BLaER1 treated with 17β-estradiol and CSF1 and Interleukin-3, amounts not matched to agents 10 nM and 100 nM (cell line): ENCODE measurements at regions not wholly inside any gene's neighbourhood (a gene's known extent, or its start where the extent isn't known, plus 50 kb on each side); places are given as distances from the start of the nearest gene placed in this dataset.

Source experiments
- H3K27ac ChIP-seq, 11 experiments: shearing (Covaris generic); formaldehyde crosslinking; 2 replicates each; pipeline ENCODE4 v1.8.1; 2022
- H3K27me3 ChIP-seq, 11 experiments: shearing (Covaris generic); formaldehyde crosslinking; 2 replicates each; pipeline ENCODE4 v1.8.1; 2022
- H3K36me3 ChIP-seq, 11 experiments: shearing (Covaris generic); formaldehyde crosslinking; 2 replicates each; pipeline ENCODE4 v1.8.1; 2022
- H3K4me1 ChIP-seq, 10 experiments: shearing (Covaris generic); formaldehyde crosslinking; 2 replicates each; pipeline ENCODE4 v1.8.1; 2022
- H3K4me2 ChIP-seq, 11 experiments: shearing (Covaris generic); formaldehyde crosslinking; 2 replicates each; pipeline ENCODE4 v1.8.1; 2022
- H3K4me3 ChIP-seq, 10 experiments: shearing (Covaris generic); formaldehyde crosslinking; 2 replicates each; pipeline ENCODE4 v1.8.1; 2022
- H3K9ac ChIP-seq, 11 experiments: shearing (Covaris generic); formaldehyde crosslinking; 2 replicates each; pipeline ENCODE4 v1.8.1; 2022
- H3K9me3 ChIP-seq, 11 experiments: shearing (Covaris generic); formaldehyde crosslinking; replicated peaks in 1 of 11; 2 replicates each; pipeline ENCODE4 v1.8.1; 2022
- H4K20me1 ChIP-seq, 11 experiments: shearing (Covaris generic); formaldehyde crosslinking; 2 replicates each; pipeline ENCODE4 v1.8.1; 2022
- Cebpa-rat ChIP-seq, 11 experiments: shearing (Covaris generic); IDR thresholded peaks; 2 replicates each; pipeline ENCODE4 v1.8.1; 2022

DNA sequence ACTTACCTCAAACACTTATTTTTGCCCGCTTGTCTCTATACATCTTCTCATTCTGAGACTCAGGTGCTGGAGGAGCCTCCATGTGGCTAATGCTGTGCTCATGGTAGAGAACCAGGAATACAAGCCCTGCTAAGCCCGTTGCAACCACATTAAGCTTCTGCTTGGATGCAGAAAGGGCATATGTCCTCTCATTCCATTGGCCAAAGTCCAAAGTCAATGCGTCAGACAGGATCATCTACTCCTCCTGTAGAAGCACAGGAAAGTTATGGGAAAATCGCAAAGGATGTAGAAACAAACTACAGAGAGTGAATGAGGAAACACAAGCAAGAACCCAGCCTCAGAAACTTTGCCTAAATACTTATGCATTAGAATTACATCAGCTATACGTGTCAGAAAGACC is 124.5 kb upstream of the AGA start:
- H3K27ac ChIP-seq, result no peak overlapping the region
- no peaks in the 10 kb centered on the region for H4K20me1 ChIP-seq
- H3K36me3 ChIP-seq, result no peaks in the 10 kb centered on the region
- H3K4me2 ChIP-seq, result no peak overlapping the region
- no peak for TF ChIP-seq Cebpa-rat (IDR thresholded peaks at IDR 0.05)
- no peaks in the 10 kb centered on the region for H3K9me3 ChIP-seq
- no peak overlapping the region for H3K9ac ChIP-seq
- no peak overlapping the region for H3K4me3 ChIP-seq
- no peaks in the 10 kb centered on the region for H3K27me3 ChIP-seq
- H3K4me1 ChIP-seq, result no peaks in the 10 kb centered on the region

DNA sequence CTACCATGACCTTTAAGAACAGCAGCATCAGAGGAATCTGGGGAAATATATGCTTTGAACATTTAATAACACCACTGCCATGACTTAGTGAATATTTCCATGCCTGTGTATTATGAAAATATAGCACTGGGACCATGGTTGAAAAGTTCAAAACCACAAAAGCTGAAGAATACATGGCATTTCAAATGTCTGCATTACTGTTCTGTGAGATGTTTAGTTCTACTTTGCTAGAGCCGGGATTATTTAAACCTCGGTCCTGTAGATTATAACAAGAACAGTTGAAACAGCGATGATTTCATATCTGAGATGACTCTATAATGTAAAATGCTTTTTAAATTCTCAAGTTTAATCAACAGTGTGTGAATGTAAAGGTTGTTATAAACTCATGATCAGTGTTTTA is 126.7 kb upstream of the AGA start:
- H3K9ac ChIP-seq, result no peak overlapping the region
- H4K20me1 ChIP-seq, result no peaks in the 10 kb centered on the region
- H3K4me1 ChIP-seq, result peaks cover 0 to 11% (median 2%) of the 10 kb centered on the region in 10 experiments; a peak in 9 of 20 replicates
- no peak overlapping the region for H3K27ac ChIP-seq
- no peaks in the 10 kb centered on the region for H3K36me3 ChIP-seq
- H3K9me3 ChIP-seq, result no peaks in the 10 kb centered on the region
- TF ChIP-seq Cebpa-rat (IDR thresholded peaks at IDR 0.05), result no peak
- no peak overlapping the region for H3K4me2 ChIP-seq
- H3K27me3 ChIP-seq, result no peaks in the 10 kb centered on the region
- no peak overlapping the region for H3K4me3 ChIP-seq

DNA sequence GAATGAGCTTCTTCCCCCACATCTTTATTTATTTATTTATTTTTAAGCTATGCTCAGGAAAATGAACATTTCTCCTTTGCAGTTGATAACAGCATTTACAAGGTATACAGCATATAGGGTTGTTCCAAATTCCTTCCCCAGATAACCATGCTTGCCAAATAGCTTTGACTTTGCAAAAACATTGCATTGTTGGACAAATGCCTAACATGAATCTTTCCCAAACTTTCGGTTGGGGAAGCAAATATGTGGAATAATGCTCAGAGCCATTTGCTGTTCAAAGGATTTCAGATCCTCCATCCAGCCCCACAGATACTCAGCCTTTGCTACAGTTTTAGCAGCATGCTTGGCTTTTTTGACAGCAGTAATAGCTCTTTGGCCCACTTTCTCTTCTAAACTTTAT is 127.2 kb upstream of the AGA start:
- TF ChIP-seq Cebpa-rat (IDR thresholded peaks at IDR 0.05), result no peak
- no peak overlapping the region for H3K4me3 ChIP-seq
- H3K4me1 ChIP-seq, result peaks cover 0 to 16% (median 2%) of the 10 kb centered on the region in 10 experiments; a peak in 9 of 20 replicates
- no peak overlapping the region for H3K27ac ChIP-seq
- H3K27me3 ChIP-seq, result no peaks in the 10 kb centered on the region
- no peaks in the 10 kb centered on the region for H4K20me1 ChIP-seq
- H3K9me3 ChIP-seq, result no peaks in the 10 kb centered on the region
- H3K4me2 ChIP-seq, result no peak overlapping the region
- H3K9ac ChIP-seq, result no peak overlapping the region
- H3K36me3 ChIP-seq, result no peaks in the 10 kb centered on the region

DNA sequence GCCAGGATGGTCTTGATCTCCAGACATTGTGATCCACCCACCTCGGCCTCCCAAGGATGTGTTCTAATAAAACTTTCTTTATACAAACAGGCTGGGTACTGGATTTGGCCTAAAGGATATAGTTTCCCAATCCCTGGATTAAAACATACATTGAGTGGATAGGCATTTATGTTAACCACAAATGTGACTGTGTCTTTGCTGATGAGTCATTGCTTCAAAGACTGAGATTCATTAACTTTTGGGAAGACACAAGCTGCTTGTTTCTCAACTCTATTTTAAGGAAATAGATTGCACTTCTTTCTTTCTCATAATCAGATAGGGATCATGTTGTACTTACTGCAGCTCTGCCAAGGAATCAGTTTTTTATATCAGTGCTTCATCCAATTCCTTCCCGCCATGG is 131.3 kb upstream of the AGA start:
- Histone ChIP-seq H3K36me3 (no peaks in the 10 kb centered on the region), H3K4me2 (peak overlapping the region in 4 of 11 experiments; percentile 26 to 69 (median 62); a peak in 7 of 22 replicates), H4K20me1 (no peaks in the 10 kb centered on the region), H3K9me3 (no peaks in the 10 kb centered on the region), H3K9ac (no peak overlapping the region), H3K4me3 (no peak overlapping the region), H3K4me1 (peaks cover 0 to 19% (median 2%) of the 10 kb centered on the region in 10 experiments; a peak in 9 of 20 replicates), H3K27ac (peak overlapping the region in 3 of 11 experiments; percentile 29 to 57 (median 32); a peak in 4 of 22 replicates), H3K27me3 (no peaks in the 10 kb centered on the region)
- TF ChIP-seq Cebpa-rat (IDR thresholded peaks at IDR 0.05), result 0 out of 22 replicates have a peak, but pooled peaks of 1 of the 11 experiments have one; percentile 16

DNA sequence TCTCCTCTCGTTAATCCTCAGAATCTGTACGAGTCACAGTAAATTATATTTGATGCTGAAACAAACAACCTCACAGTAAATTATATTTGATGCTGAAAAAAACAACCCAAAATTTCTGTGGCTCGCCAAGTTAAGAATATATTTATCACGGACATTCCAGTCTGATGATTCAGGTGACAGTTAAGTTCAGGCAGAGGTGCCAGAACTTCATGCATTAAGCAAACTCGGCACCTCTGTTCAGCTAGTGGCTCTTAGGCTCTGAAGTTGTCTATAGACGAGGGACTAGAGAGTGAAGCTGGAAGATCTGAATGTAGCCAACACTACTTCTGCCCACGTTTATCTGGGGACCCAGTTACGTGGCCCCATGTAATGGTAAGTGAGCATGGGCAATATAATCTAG is 132.2 kb upstream of the AGA start:
- H3K4me2 ChIP-seq, result peak overlapping the region in 3 of 11 experiments; percentile 57 to 69 (median 67); a peak in 4 of 22 replicates
- H4K20me1 ChIP-seq, result no peaks in the 10 kb centered on the region
- H3K4me3 ChIP-seq, result no peak overlapping the region
- no peaks in the 10 kb centered on the region for H3K9me3 ChIP-seq
- no peak for TF ChIP-seq Cebpa-rat (IDR thresholded peaks at IDR 0.05)
- H3K4me1 ChIP-seq, result peaks cover 0 to 19% (median 2%) of the 10 kb centered on the region in 10 experiments; a peak in 9 of 20 replicates
- H3K36me3 ChIP-seq, result no peaks in the 10 kb centered on the region
- no peak overlapping the region for H3K9ac ChIP-seq
- peak overlapping the region in 3 of 11 experiments; percentile 29 to 57 (median 32); a peak in 4 of 22 replicates for H3K27ac ChIP-seq
- H3K27me3 ChIP-seq, result no peaks in the 10 kb centered on the region

DNA sequence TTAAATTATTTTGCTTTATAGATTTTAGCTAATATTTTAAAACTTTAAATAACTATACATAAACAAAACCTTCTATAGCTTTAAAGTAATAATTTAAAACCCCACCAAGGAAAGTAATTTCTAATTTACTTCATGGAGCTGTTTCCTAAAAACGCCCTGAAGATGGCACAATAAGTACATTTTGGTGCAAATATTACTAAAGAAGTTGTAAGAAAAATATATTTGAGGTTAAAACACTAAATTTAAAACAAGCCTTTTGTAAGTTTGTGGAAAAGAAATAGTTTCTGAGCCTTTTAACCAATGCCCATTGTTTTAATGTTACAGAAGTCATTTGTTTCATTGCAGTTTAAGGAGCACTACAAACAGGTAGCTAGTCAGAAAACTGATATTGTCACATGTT is 137.4 kb upstream of the AGA start:
- no peaks in the 10 kb centered on the region for H3K9me3 ChIP-seq
- no peaks in the 10 kb centered on the region for H4K20me1 ChIP-seq
- no peaks in the 10 kb centered on the region for H3K27me3 ChIP-seq
- H3K27ac ChIP-seq, result no peak overlapping the region
- no peak overlapping the region for H3K9ac ChIP-seq
- TF ChIP-seq Cebpa-rat (IDR thresholded peaks at IDR 0.05), result no peak
- H3K36me3 ChIP-seq, result no peaks in the 10 kb centered on the region
- H3K4me1 ChIP-seq, result peaks cover 0 to 2% (median 0%) of the 10 kb centered on the region in 10 experiments; a peak in 2 of 20 replicates
- H3K4me2 ChIP-seq, result no peak overlapping the region
- no peak overlapping the region for H3K4me3 ChIP-seq

DNA sequence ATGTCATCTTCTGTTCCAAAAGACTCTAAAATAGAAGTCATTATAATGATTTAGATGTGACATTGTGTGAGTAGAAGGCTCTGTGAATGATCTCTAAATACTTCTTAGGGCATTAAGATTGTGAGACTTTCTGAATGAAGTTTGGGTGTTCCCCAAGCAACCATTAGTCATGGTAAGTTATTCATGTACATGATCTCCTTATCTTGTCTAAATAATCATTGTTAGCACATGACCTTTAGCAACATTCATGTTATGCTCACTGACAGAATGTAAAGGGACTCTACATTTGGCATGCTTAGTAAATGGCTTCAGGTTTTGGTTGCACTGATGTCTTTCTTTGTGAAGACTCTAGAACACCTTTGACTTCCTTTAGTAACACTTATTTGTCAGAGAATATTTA is 140.8 kb upstream of the AGA start:
- H3K36me3 ChIP-seq, result no peaks in the 10 kb centered on the region
- H3K27me3 ChIP-seq, result no peaks in the 10 kb centered on the region
- no peak overlapping the region for H3K9ac ChIP-seq
- no peak for TF ChIP-seq Cebpa-rat (IDR thresholded peaks at IDR 0.05)
- no peaks in the 10 kb centered on the region for H3K4me1 ChIP-seq
- no peak overlapping the region for H3K4me3 ChIP-seq
- H4K20me1 ChIP-seq, result no peaks in the 10 kb centered on the region
- no peak overlapping the region for H3K27ac ChIP-seq
- no peaks in the 10 kb centered on the region for H3K9me3 ChIP-seq
- no peak overlapping the region for H3K4me2 ChIP-seq

DNA sequence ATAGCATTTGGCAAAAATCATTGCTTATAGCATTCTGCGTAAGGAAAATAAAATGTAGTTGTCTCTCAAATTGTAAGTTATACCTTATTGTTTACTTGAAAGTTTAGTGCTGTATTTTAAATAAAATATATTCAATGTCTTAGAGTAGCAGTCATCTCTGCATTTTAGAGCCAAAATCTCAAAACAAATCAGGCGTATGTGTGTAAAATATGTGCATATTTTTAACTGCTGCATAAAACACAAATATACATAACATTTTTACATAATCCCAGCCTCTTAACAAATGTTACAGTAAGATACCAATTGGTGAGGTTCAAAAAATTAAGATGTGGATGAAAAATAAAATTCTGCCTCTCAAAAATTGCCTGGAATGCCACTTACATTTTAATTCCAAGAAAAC is 145.8 kb upstream of the AGA start:
- H3K9ac ChIP-seq, result no peak overlapping the region
- no peak overlapping the region for H3K4me3 ChIP-seq
- H3K4me2 ChIP-seq, result no peak overlapping the region
- H3K9me3 ChIP-seq, result no peaks in the 10 kb centered on the region
- H3K27me3 ChIP-seq, result no peaks in the 10 kb centered on the region
- no peaks in the 10 kb centered on the region for H3K36me3 ChIP-seq
- no peaks in the 10 kb centered on the region for H3K4me1 ChIP-seq
- TF ChIP-seq Cebpa-rat (IDR thresholded peaks at IDR 0.05), result no peak
- H4K20me1 ChIP-seq, result no peaks in the 10 kb centered on the region
- no peak overlapping the region for H3K27ac ChIP-seq

DNA sequence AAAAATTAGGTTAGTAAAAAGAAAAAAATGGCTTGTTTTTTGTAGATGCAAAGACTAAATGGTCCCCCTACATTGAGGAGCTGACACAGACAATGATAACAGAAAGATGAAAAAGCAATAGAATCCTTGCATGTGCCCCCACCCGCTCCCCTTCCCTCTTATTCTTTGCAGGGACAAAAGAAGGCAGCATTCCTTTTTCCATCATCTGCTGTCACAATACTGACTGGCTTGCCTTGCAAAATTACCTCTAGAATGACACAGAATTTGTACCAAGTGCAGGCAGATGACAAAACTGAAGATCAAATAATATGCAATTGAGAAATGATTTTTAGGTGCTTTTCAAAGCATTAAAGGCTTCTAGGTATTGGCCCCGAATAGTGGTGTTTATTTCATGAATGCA is 153.1 kb upstream of the AGA start:
- no peaks in the 10 kb centered on the region for H3K36me3 ChIP-seq
- H3K27ac ChIP-seq, result no peak overlapping the region
- no peak overlapping the region for H3K4me2 ChIP-seq
- no peak overlapping the region for H3K9ac ChIP-seq
- H4K20me1 ChIP-seq, result no peaks in the 10 kb centered on the region
- H3K27me3 ChIP-seq, result no peaks in the 10 kb centered on the region
- peaks cover 0 to 5% (median 0%) of the 10 kb centered on the region in 10 experiments; a peak in 1 of 20 replicates for H3K4me1 ChIP-seq
- TF ChIP-seq Cebpa-rat (IDR thresholded peaks at IDR 0.05), result no peak
- no peaks in the 10 kb centered on the region for H3K9me3 ChIP-seq
- H3K4me3 ChIP-seq, result no peak overlapping the region

DNA sequence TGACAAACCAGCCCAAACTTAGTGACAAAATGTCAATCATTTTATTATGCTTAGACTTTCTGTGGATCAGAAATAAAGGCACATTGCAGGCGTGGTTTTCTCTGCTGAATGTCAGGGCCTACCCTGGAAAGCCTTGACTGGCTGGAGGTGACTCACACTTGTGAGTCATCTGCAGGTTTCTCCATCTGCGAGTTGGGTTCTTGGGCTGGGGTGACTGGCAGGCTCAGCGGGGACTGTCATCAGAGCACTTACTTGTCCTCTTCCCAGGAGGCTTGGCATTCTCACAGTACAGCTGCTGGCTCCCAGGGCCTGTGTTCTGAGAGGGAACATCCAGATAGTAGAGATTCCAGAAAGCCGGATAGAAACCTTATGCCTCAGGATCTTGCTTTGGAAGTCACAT is 153.8 kb upstream of the AGA start:
- no peak overlapping the region for H3K27ac ChIP-seq
- no peak for TF ChIP-seq Cebpa-rat (IDR thresholded peaks at IDR 0.05)
- no peaks in the 10 kb centered on the region for H4K20me1 ChIP-seq
- H3K4me3 ChIP-seq, result no peak overlapping the region
- H3K36me3 ChIP-seq, result no peaks in the 10 kb centered on the region
- H3K9me3 ChIP-seq, result no peaks in the 10 kb centered on the region
- H3K9ac ChIP-seq, result no peak overlapping the region
- peaks cover 0 to 5% (median 0%) of the 10 kb centered on the region in 10 experiments; a peak in 1 of 20 replicates for H3K4me1 ChIP-seq
- H3K4me2 ChIP-seq, result 0 out of 22 replicates have a peak overlapping the region, but pooled peaks of 1 of the 11 experiments have one; percentile 14
- H3K27me3 ChIP-seq, result no peaks in the 10 kb centered on the region
